Forelimb muscle (tissue), 1 donor: ENCODE measurements at regions not wholly inside any gene's neighbourhood (a gene's known extent, or its start where the extent isn't known, plus 50 kb on each side); places are given as distances from the start of the nearest gene placed in this dataset.

Experiments used
- DNase-seq: peaks from one replicate; pipeline ENCODE4 v3.0.0-alpha.2; 2013; ENCODE audit warnings: low read depth

DNA sequence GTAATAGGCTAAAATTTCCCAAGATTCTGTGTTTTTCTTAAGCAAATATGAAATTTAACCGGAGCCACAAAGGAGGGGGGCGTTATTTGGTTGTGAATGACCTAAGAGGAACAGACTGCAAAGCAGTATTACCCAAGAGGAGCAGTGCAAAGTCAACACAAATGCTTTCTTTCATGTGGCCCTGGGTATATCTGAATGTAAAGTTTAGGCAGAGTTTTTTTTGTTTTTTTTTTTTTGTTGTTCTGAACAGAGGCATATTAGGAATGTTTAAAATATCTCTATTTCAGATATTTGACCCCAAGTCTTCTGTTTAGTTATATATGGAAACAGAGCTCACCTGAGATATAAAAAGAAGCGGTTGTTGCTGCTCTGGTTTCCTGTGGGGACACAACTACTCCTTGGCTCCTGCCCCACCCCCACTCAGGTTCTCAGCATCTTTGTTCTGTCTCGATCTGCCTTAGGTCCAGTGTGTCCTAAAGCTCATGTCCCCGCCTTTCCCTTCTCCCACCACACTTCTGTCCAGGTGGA lies 220.7 kb downstream of the RFC3 start:
- DNase-seq, result no peak

GRCh38 chr13:34039678-34040077 lies 221.7 kb downstream of the RFC3 start:
- no peak for DNase-seq

DNA sequence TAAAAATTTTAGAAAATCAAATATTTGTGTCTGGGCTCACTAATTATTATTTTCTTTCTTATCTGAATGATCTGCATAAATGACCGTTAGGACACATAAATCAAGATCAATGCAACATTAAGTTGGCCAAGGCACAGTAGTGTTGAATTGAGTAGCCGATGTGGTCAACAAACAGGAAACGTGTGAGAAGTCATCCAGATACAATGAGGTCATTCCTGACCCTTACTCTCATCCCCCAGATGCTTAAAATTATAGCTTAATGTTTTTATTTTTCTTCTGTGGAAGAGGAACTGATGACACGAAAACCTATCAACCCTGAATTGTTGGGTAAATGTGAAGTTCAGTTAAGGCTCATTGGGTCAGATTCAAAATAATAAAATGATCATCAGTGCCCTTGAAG lies 222.9 kb downstream of the RFC3 start:
- no peak for DNase-seq

DNA sequence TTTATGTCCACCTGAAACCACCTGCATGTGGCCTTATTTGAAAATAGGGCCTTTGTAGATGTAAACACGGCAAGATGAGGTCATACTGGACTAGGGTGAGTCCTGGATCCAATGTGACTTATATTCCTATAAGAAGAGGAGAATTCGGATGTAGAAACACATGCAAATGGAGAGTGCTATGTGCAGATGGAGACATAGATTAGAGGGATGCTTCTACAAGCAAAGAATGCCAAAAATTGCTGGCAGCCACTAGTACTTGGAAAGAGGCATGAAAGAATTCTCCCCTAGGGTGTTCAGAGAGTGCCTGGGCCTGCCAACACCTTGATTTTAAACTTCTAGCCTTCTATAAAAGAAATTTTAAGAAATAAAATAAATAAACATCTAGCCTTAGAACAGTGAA lies 226.1 kb downstream of the RFC3 start:
- DNase-seq, result no peak

GRCh38 chr13:34044660-34045080 lies 226.7 kb downstream of the RFC3 start:
- no peak for DNase-seq

DNA sequence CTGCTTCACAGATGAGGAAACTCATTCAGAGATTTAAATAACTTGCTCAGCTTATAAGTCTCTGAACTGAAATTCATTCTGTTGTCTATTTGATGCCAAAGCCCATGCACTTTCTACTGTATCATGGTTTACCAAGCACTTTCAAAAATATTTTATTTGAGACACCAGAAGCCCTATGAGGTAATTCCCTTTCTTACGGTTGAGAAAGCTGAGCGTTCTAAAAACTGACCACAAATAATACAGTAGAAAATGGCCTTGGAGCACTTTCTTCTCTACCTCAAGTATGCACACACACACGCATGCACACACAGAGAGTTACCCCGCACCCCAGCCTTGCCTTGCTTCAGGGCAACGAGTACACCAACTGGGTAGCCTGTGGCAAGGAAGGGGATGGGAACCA lies 228.5 kb downstream of the RFC3 start:
- no peak for DNase-seq

DNA sequence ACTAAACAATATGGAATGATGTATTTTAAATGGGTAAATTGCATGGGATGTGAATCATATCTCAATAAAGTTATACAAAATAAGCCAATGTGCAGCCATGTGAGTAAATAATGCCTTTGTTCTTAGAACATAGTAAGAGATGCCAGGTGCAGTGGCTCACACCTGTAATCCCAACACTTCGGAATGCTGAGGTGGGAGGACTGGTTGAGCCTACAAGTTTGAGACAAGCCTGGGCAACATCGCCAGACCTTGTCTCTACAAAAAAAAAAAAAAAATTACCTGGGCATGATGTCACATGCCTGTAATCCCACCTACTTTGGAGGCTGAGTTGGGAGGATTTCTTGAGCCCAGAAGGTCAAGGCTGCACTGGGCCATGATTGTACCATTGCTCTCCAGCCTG lies 230.7 kb downstream of the RFC3 start:
- DNase-seq, result no peak

DNA sequence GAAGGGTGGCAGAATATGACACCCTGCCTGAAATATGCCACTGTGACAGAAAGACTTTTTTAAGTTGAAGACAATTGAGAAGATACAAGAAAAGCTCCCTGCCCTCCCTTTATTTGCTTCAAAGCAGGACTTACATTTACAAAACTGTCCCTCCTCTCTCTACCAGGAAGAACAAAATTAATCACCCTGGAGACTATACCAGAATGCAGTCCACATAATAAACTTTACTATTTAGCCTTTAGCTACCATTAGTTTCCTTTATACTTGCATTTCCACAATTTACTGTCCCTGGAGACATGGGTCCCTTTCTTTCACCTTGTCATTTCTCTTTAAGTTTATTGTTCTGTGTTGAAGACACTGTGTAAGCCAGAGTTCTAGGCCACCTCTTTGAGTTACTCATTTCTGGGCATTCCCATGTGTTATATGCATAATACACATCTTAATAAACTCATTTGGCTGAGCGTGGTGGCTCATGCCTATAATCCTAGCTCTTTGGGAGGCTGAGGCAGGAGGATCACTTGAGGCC lies 238.8 kb downstream of the RFC3 start:
- DNase-seq, result no peak

DNA sequence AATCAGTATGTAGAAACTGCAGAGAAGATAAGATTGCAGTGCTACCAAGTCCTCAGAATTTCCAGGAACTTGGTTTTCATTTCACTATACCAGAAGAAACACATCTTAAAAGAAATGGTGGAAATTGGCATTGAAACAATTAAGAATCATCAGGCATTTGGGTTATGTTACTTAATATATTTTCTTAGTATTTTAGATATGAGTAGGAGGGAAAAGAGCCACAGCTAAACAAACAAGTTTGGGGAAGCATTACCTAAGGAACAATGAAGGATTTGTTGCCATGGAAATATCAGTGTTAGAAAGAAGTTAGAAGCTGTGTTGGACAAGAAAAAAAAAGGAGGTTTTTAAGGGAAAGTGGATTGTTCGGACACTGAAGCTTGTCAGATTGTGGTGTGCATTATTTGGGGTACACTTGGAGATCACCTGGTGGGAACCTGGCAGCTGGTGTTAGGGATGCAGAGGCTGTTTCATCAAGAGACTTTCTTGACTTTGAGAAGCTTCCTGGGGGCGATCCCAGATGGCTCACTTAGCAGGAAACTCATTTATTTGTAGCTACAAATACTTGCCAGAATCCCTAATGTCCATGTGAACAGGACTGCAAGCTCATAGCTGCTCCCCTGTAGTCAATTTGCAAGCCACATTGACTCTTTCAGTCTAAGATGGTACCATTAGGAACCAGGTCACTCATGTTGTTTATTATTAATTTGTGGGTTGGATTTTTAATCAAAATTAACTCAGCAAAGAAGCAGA lies 246.7 kb downstream of the RFC3 start:
- DNase-seq, result no peak

DNA sequence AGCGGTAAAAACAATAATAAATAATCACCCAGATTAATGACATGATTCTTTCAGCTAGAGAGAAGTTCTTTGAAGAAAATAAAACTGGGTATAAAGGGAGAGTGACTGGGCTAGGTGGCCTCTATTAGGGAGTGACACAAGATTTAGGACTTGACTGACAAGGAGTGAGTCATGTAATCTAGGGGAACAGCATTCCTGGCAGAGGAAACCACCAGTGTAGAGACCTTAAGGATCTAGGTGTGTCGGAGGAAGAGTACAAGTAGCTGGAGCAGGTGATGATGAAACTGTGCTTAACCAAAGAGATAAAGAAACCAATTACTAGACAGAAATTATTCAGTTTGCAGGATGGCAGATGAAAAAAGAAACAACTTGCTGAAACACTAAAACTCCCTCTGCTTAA lies 248.0 kb downstream of the RFC3 start:
- no peak for DNase-seq

GRCh38 chr13:34066344-34066743 lies 248.4 kb downstream of the RFC3 start:
- no peak for DNase-seq

DNA sequence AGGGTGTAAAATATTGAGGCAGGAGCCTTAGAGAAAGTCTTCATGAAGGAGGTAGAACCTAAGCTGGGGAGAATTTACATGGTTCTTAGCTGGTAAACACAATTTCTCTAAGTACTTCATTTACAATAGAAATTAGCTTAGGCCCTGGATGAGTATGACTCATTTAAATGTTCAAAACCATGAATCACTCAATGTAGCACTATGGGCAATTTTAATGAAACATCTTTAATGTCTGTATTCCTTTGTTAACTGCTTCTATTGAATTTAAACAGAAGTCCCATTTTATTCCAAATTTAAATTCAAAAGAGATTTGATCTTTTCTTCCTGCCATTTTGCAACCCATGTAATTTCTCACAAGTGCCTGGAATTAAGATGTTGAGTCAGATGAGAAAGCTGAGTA lies 252.1 kb downstream of the RFC3 start:
- DNase-seq, result no peak

DNA sequence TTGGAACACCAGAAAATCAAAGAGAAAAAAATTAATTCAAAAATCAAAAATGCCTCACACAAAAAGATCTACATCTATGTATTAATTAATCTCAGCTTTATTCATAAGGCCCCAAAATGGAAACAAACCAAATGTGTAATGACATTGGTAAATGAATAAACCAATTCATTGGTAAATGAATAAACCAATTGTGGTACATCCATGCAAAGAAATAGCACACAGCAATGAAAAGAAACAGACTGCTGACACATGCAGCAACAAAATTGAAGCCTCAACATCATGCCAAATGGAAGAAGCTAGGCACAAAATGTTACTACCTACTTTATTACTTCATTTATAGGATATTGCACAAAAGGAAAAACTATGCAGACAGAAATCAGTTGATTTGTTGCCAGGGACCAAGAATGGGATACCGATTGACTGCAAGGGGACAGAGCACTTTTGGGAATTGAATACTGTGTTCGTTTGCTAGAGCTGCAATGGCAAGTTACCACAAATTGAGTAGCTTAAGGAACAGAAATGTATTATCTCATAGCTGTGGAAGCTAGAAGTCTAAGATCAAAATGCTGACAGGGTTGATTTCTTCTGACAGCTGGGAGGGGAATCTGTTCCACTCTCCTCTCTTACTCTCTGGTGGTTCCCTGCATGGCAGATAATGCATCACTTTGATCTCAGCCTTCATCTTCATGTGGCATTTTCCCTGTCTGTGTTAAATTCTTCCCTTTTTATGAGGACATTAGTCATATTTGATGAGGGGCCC lies 252.8 kb downstream of the RFC3 start:
- no peak for DNase-seq

DNA sequence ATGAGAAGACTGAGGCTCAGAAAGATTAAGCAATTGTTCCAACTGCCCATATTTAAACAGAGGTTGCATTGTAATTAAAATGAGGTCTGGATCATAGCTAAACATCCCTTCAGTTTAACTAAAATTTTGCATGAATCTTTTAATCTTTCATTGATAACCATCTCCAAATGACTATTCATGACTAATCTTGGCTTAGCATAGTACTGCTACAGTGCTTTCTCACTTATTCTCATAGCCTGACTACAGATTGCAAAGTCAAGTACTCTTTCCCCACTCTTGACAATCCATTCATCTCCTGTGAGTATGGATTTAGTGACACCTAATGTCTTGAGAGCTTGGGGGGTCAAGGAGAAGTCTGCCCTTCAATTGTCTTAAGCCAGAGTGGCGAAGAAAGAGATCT lies 258.4 kb downstream of the RFC3 start:
- DNase-seq, result no peak

- DNase-seq, result peak; percentile 22
These were observed 259.2 kb downstream of the RFC3 start for GRCh38 chr13:34076943-34077703.

DNA sequence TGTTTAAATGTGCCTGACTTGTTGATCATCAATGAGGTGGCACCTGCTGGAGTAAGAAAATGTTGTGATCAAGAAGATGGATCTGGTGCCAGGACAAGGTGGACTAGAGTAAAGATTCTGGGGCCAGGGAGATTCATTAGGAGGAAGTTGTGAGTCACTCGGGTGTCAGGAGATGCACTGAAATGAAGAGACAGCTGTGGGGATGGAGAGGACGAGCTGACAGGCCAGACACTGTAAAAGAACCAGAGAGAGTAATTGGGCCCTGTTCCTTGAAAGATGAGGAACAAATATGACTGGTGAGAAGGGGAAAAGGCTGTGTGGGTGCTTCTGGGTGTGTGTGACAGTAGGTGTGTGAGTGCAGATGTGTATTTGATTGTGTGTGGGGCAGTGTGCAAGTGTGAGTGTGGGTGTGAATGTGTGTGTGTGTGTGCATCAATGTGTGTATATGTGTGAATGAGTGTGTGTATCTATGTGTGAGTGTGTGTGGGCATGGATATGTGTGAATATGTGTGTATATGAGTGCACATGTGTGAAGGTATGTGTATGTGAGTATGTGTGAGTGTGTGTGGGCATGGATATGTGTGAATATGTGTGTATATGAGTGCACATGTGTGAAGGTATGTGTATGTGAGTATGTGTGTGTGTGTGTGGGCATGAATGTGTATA lies 260.5 kb downstream of the RFC3 start:
- no peak for DNase-seq

GRCh38 chr13:34085204-34085603 lies 267.3 kb downstream of the RFC3 start:
- DNase-seq, result no peak

GRCh38 chr13:34086281-34086680 lies 268.3 kb downstream of the RFC3 start:
- DNase-seq, result no peak

DNA sequence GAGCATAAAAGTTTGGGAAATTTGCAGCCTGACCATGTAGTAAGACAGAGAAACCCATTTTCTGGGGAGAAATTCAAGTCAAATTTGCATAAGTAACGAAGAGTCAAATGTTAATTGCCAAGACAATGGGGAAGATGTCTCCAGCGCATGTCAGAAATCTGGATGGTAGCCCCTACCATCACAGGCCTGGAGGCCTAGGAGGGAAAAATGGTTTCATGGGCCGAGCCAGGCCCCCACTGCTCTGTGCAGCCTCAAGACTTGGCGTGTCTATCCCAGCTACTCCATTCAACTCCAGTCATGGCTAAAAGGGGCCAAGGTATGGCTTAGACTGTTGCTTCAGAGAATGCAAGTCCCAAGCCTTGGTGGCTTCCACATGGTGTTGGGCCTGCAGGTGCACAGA lies 269.8 kb downstream of the RFC3 start:
- no peak for DNase-seq

- DNase-seq, result no peak
These were observed 285.9 kb downstream of the RFC3 start for GRCh38 chr13:34103854-34104253.

DNA sequence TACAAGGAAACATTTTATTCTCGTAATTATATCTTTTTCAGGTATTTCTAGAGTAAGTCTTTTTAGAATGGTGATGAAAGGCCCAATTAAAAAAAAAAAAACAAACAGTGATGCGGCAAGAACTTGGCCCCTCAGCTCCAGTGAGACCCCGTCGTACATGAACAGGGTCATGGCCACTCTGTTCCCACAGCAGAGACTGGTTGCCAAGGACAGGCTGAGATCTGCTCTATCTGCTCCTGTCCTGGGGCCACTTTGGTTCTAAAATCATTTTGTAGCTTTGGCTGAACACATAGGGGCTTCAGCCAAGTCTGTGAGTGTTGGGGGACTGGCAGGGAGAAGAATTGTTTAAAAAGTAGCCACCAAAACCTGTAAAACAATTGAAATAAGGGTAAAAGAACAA lies 286.9 kb downstream of the RFC3 start:
- DNase-seq, result no peak

- DNase-seq, result no peak
These were observed 289.9 kb downstream of the RFC3 start for GRCh38 chr13:34107806-34108205.
